Mesothelial cell of epicardium (in vitro differentiated cells): ENCODE measurements at regions not wholly inside any gene's neighbourhood (a gene's known extent, or its start where the extent isn't known, plus 50 kb on each side); places are given as distances from the start of the nearest gene placed in this dataset.

Experiments used
- DNase-seq, 2 experiments: peaks; one replicate each; pipeline ENCODE4 v3.0.0; 2021; ENCODE audit warnings: low spot score in 2 of 2; ENCODE audit not compliant: unreplicated experiment in 2 of 2
- H3K27ac Mint-ChIP-seq: 2 replicates; pipeline ENCODE4 v1.8.0; 2021; ENCODE audit warnings: mixed read lengths
- H3K27me3 Mint-ChIP-seq: 2 replicates; pipeline ENCODE4 v1.8.0; 2021; ENCODE audit warnings: low read depth, mixed read lengths
- H3K36me3 Mint-ChIP-seq: 2 replicates; pipeline ENCODE4 v1.8.0; 2021; ENCODE audit warnings: mixed read lengths
- H3K4me1 Mint-ChIP-seq: 2 replicates; pipeline ENCODE4 v1.8.0; 2021; ENCODE audit warnings: mixed read lengths
- H3K4me3 Mint-ChIP-seq: 2 replicates; pipeline ENCODE4 v1.8.0; 2021; ENCODE audit warnings: mild to moderate bottlenecking, moderate library complexity, mixed read lengths
- H3K9me3 Mint-ChIP-seq: 2 replicates; pipeline ENCODE4 v1.8.0; 2021; ENCODE audit warnings: mixed read lengths
- TF ChIP-seq, protein P1 (sequence below): fragments of 200-600 bp; sonication (generic); IDR thresholded peaks from one replicate; pipeline ENCODE4 v1.5.0; 2021; ENCODE audit warnings: antibody characterized with exemption; ENCODE audit not compliant: unreplicated experiment

DNA sequence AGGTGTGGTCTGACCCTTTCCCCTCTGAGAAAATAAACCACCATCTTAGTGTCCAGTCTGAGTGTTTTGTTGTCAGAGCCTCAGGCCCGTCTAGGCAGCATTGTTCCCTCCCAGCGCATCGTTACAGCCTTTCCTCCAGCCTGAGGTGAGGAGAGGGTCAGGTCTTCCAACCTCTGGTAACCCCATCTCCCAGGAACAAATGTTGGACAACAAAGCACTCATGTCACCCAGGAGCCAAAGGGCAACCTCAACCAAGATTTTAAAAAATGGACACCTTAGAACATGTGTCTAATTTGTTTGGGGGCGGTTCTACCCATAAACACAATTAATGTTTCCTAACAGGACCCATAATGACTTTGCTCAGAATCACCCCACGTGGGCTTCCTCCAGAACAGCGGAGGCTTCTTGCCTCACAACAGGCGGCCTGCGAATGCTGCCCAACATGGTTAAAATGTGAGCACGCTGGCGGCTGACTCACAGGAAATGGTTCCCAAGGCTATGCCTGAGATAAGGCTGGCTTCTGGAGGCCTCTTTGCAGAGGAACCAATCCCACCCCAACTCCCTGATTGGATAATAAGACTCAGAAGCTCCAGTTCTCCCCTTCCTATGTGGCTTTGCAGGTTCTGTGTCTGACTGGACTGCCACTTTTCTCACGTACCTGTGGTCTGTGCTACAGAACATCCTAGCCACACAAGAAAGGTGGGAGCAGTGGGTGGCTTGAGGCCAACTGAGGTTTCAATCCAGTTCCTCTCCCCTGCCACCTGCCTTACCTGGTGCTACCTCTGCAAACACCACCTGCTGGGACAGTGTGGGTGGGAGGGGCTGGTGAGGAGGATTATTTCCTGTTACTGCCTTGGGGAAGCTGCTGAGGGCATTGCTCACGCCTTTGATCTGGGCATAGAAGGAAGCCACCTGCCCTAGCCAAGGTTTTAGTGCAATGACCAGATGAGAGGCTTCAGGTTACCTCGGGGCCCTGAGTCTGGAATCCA is 108.8 kb downstream of the B3GNT2 start:
- DNase-seq = no peak
- Mint-ChIP-seq H3K9me3 (no peaks in the 10 kb centered on the region), H3K27me3 (no peaks in the 10 kb centered on the region), H3K4me1 (peaks cover 40% of the 10 kb centered on the region), H3K4me3 (no peak overlapping the region), H3K27ac (no peak overlapping the region), H3K36me3 (no peaks in the 10 kb centered on the region)
- TF ChIP-seq, protein P1, sequence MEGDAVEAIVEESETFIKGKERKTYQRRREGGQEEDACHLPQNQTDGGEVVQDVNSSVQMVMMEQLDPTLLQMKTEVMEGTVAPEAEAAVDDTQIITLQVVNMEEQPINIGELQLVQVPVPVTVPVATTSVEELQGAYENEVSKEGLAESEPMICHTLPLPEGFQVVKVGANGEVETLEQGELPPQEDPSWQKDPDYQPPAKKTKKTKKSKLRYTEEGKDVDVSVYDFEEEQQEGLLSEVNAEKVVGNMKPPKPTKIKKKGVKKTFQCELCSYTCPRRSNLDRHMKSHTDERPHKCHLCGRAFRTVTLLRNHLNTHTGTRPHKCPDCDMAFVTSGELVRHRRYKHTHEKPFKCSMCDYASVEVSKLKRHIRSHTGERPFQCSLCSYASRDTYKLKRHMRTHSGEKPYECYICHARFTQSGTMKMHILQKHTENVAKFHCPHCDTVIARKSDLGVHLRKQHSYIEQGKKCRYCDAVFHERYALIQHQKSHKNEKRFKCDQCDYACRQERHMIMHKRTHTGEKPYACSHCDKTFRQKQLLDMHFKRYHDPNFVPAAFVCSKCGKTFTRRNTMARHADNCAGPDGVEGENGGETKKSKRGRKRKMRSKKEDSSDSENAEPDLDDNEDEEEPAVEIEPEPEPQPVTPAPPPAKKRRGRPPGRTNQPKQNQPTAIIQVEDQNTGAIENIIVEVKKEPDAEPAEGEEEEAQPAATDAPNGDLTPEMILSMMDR = no peak

DNA sequence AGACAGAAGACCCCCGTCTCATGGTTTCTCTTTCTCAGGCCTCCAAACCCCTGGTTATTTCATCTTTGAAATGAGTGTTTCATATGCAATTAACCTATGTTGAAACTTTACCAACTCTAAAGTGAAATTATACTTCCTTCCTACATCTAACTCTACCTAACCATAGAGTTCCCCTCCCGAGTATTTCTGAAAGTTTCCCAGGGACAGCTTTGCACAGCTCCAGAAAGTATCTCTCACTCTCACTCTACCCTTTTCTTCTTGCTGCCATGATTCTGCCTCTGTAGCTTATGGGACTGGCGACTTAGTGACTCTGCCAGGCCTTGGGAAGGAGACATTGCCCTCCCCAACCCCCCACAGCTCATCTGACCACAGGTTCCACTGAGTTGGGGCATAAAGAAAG is 107.9 kb downstream of the B3GNT2 start:
- peaks cover 36% of the 10 kb centered on the region for H3K4me1 Mint-ChIP-seq
- no peak overlapping the region for H3K27ac Mint-ChIP-seq
- no peaks in the 10 kb centered on the region for H3K27me3 Mint-ChIP-seq
- no peak for DNase-seq
- TF ChIP-seq, protein P1 = no peak
- H3K36me3 Mint-ChIP-seq = no peaks in the 10 kb centered on the region
- H3K9me3 Mint-ChIP-seq = no peaks in the 10 kb centered on the region
- no peak overlapping the region for H3K4me3 Mint-ChIP-seq

DNA sequence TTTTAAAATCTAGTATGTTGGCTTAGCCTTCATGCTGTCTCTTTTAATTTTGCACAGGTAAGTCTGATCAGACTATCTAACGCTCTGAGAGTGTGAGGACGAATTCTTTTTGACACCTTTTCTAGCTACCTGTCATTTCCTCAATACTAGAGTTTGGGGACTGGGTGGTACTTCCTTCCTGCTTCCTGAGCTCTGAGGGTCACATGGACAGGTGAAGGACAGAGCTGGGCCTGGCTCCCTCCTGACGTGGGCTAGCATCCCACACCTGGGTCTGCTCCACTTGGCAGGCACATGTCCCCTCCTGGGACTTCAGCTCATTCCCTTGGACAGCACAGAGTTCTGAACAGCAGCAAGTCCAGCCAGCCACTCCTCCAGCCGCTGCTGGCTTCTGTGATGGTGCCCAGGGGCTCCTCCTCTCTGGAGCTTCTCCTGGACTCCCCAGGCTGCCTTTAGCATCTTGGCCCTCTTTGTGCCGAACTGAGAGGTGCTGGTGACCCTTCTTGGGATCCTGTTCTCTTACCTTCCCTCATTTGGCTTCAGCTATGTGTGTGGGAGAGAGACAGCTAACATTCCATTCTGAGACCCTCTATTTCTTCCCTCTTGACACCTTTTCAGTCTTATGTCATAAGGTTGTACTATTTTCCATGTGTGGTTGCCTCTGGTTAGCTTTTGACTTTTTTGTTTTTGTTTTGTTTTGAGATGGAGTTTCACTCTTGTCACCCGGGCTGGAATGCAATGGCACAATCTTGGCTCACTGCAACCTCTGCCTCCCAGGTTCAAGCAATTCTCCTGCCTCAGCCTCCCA is 106.9 kb downstream of the B3GNT2 start:
- no peak overlapping the region for H3K4me3 Mint-ChIP-seq
- no peak overlapping the region for H3K27ac Mint-ChIP-seq
- H3K27me3 Mint-ChIP-seq = no peaks in the 10 kb centered on the region
- no peaks in the 10 kb centered on the region for H3K9me3 Mint-ChIP-seq
- TF ChIP-seq, protein P1 = no peak
- no peaks in the 10 kb centered on the region for H3K36me3 Mint-ChIP-seq
- no peak for DNase-seq
- peaks cover 35% of the 10 kb centered on the region for H3K4me1 Mint-ChIP-seq

DNA sequence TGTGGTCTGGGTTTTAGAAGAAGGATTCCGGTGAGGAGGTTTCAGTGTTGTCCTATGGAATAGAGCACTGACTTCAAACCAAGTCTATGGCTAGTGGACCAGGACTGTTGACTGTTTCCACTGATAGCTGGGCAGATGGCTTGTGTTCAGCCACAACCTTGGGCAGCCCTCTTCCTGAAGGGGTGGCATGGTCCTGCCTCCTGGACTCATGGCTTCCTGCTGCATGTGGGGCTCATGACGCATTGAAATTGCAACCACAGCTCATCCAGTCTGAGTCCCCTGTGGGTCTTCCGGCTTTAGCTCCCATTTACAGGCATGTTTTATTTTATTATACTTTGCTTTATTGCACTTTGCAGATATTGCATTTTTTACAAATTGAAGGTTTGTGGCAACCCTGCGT is 105.0 kb downstream of the B3GNT2 start:
- Mint-ChIP-seq H3K27me3 (no peaks in the 10 kb centered on the region), H3K27ac (no peak overlapping the region), H3K9me3 (no peaks in the 10 kb centered on the region), H3K4me1 (peaks cover 22% of the 10 kb centered on the region), H3K36me3 (no peaks in the 10 kb centered on the region), H3K4me3 (no peak overlapping the region)
- no peak for DNase-seq
- TF ChIP-seq, protein P1 = no peak

DNA sequence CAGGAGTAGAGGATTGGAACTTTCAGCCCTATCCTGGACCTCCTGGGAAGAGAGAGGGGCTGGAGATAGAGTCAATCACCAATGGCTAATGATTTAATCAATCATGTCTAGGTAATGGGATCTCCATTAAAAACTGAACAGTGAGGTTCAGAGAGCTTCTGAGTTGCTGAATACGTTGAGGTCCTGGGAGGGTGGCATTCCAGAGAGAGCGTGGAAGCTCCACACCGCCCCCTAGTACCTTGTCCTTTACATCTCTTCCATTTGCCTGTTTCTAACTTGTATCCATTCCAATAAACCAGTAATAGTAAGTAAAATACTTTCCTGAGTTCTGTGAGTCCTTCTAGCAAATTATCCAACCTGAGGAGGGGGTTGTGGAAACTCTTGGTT is 101.7 kb downstream of the B3GNT2 start:
- Mint-ChIP-seq H3K27me3 (no peaks in the 10 kb centered on the region), H3K9me3 (no peaks in the 10 kb centered on the region), H3K27ac (no peak overlapping the region), H3K36me3 (no peaks in the 10 kb centered on the region), H3K4me1 (peaks cover 25% of the 10 kb centered on the region), H3K4me3 (no peak overlapping the region)
- DNase-seq = no peak
- TF ChIP-seq, protein P1 = no peak
